ENCODE measurements at regions not wholly inside any gene's neighbourhood (a gene's known extent, or its start where the extent isn't known, plus 50 kb on each side); places are given as distances from the start of the nearest gene placed in this dataset.

DNA sequence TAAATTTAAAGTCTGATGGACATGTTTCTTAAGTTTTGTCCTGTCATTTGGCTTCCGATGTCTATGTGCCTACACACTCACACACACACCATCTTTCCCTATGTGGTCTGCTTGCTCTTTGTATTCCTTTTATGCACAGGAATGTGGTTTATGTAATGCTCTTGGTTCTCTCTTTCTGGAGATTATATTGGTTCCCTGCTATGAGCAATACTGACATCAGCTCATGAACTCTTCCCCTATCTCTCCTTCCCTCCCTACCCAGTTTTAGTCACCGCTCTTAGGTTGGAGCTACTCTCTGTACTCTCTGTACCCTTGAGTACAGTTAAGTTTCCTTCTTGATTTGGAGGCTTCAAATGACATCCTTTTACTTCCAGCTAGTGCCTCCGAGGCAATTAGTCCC, 77.9 kb upstream of the MVB12B start:
- DNase-seq (ENCODE audit: low read depth in 2 of 2) = no peak

DNA sequence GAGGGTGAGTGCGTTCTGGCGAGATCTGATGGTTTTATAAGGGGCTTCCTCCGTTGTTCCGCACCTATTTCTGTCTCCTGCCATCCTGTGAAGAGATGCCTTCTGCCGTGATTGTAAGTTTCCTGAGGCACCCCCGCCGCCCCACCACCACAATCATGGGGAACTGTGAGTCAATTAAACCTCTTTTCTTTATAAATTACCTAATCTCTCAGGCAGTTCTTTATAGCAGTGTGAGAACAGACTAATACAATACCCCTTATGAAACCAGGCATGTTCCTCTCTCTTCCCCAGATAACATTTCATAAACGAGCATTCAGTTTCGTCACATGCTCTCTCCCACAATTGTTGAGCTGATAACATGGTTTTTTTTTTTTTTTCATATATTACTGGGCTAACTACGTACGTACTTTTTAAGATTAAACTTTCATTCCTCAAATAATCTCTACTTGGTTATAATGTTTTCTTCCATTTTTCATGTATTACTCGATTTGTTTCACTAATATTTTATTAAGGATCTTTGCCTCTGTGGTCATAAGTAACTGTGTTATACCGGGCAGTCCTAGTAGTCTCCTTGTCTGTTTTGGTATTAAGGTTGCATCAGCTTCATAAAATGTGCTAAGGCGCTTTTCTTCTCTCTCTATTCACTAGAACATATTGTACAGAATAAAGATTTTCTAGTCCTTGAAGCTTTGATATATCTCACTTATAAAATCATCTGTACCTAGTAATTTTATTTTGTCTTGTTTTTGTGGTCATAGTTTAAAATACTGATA, 64.9 kb upstream of the MVB12B start:
- DNase-seq (ENCODE audit: low read depth in 2 of 2) = no peak

DNA sequence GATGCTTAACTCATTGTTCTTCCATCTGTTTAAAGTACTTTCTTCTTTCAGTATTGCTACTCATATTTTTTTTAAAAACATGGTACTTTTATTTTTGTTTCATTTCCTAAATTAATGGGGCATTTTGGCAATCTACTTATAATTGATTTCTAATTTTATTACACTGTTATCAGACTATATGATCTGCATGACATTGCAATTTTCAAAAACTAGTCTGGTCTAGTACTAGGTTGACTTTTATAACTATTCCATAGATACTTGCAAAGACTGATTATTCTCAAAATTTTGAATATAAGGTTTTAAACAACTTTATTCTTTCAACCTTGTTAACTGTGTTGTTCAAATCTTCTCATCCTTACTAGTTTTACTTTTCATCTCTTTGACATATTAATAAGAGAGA, 63.9 kb upstream of the MVB12B start:
- no peak for DNase-seq (ENCODE audit: low read depth in 2 of 2)

DNA sequence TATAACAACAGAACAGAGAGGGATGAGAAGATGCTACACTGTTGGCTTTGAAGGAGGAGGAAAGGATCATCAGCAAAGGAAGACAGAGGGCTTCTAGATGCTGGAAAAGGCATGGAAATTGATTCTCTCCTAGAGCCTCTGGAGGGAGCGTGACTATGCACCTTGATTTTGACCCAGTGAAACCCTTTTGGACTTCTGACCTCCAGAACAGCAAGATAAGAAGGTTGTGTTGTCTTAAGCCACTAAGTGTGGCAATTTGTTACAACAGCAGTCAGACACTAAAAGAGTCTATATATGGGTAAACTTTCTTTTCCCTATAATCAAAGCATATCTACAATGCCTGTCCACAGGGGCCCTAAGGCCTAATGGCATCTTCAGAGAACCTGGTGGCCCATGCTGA, 56.1 kb upstream of the MVB12B start:
- DNase-seq (ENCODE audit: low read depth in 2 of 2) = no peak

DNA sequence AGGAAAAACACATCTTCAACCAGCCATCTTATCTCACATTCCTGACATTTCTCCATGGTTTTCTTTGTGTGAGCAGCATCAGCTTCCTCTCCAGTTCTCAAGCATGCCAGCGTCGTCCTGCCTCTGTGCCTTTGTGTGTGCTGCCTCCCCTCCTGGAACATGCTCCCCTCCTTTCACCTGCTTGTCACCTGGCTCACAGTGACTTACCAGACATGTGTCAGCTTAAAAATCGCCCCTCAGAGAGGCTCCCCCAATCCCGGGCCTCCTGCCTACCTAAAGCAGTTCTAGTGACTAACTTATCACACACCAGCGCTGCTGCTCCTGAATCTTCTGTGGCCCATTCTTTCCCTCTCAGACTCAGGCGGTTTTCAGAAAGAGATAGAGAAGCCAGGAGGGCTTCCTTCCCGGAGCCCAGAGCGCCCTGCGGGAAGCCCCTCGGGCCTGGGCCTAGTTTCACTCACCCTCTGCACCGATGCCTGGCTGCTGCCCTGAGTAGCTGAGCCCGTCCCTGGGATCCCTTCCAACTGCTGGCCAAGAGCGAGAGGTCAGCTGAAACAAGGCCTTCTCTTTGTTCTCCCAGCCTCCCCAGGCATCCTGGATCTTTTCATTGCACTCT, 51.1 kb upstream of the MVB12B start:
- no peak for DNase-seq (ENCODE audit: low read depth in 2 of 2)

DNA sequence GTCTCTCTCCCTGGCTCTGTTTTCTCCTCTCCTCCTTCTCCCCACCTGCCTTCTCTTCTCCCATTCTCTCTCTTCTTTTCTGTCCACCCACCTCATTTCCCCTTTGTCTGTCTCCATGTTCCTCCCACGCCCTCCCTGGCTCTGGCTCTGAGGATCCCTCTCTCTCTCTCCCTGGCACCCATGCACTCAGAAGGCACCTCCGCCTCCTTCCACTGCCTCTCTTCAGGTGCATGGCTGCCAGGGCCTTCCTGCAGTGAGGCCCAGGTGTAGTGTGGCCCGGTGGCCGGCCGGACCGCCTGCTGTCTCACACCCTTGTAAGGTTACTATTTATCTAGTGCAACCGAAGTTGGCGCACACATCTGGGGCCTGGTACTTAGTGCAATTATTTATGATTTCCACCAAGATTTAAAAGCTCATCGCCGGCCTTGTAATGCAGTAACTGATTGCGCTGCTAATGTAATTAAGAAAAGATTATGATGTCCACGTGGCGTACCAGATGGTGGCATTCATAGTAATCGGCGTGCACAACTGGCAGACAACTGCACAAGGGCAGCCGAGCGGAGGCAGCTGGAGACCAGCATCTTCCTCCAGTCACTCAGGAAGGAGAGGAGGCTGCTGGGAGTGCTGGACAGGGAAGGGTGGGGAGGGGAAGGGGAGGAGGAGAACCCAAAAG, 50.4 kb upstream of the MVB12B start:
- DNase-seq (ENCODE audit: low read depth in 2 of 2) = no peak
